NCI-H82 (cell line): ENCODE measurements at regions not wholly inside any gene's neighbourhood (a gene's known extent, or its start where the extent isn't known, plus 50 kb on each side); places are given as distances from the start of the nearest gene placed in this dataset.

ENCODE experiments used
- DNase-seq: peaks from one replicate; lab custom pipeline; 2025; lab: John Stamatoyannopoulos, UW

DNA sequence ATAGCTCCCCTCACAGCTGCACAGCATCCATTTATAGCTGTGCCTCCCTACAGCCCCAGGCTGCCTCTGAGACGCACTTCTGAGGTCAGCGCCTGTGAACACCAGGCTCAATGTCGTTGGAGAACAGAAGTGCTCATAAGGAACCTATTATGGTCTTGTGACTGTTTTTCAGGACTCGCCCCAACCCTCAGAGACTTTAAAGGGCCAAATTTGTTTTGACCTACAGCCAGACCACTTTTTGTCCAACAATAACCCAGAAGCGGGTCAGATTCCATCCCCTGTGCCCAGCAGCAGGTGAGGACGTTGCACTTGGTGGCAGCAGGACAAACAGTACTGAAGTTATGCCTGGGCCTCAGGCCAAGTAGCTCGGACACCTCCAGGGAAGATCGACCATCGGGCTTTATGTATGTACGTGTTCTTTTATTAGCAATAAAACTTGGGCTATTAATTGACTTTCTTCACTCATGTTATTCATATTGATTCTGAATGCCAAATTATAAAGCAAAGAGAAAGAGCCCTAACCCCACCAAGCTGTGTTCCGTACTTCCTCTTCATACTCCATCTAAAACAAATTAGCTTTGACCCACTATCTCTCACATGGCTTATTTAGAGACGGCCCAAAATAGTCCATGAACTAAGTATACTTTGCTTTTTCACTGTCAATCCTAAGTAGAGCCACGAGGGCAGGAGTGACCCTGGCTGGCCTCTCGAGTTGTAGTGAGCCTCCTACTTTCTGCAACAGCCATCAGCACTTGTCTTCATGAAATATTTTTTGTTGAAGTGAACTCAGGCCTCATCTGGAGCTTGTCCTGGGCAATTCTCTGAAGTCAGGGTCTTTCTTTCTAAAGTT, 92.3 kb upstream of the PAX6 start:
- no peak for DNase-seq

DNA sequence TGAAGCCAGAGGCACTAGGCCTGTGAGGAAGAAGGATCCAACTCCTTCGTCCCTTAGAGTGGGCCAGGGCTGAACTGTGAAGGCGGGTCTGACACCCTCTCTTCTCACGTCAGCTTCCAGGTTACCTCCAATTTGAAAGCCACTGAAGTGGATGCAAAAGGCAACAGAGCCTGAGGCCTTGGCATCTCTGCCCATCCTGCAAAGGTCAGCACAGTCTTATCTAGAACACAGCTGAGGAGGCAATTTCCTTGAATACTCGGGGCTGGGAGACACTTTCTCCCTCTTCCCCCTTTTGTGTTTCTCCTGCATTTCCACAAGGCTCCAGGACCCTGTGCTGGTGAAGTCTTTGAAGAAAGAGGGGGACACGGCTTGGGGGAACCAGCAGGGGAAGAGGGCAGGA, 91.6 kb upstream of the PAX6 start:
- no peak for DNase-seq

DNA sequence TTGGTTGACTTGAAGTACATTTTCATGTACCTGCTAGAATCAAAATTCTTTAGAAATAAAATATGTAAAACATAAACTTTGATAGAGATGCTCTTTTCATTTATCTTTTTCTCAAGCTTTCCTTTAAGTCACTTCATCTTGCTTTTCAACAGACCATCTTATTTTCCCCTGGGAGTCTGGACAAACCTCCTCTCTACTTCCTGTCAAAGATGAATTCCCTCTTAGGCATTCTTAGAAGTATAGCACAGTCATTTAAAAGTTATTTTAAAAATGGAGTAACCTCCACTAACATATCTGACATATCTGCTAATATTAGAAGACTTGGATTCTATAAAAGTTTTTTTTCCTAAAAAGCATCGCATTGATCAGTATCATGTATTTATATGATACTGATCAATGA, 84.8 kb upstream of the PAX6 start:
- no peak for DNase-seq

DNA sequence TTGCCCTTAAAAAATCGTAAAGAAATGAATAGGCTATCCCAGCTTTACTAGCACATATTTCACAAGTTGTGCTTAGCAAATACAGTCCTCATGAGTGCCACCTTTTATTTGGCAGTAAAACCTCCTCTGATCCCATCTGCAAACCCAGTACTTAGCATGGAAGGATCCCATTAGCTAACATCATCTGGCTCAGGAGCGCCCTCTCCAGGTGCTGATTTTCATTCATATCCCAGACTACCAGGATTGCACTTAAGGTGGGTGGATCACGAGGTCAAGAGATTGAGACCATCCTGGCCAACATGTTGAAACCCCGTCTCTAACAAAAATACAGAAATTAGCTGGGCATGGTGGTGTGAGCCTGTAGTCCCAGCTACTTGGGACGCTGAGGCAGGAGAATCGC, 76.1 kb upstream of the PAX6 start:
- peak; percentile 37 for DNase-seq

DNA sequence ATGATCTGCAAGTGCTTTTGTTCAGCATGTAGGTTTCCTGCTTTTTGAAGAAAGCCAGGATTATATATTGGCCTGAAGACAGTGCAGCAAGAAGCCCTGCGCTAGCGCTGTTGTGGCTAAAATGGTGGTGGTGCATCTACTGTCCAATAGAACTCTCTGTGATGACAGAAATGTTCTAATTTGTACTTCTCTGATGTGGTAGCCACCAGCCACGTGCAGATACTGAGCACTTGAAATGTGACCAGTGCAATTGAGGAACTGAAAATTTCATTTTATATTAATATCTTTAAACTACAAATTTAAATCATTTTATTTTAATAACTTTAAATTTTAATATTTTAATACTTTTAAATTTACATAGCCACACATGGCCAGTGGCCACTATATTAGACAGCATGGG, 73.0 kb upstream of the PAX6 start:
- DNase-seq, result no peak

DNA sequence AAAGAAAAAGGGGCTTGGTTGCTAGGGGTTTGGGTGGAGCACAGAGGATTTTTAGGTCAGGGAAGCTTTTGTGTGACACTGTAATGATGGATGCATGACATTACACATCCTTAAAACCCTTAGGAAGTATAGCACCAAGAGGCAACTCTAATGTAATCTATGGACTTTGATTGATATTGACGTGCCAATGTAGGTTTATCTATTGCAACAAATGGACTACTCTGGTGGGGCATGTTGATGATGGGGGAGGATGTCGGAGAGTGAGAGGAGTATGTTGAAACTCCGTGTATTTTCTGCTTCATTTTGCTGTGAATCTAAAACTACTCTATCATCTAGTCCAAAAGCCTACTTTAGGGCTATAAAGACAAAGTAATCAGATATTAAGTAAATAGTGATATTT, 72.3 kb upstream of the PAX6 start:
- no peak for DNase-seq

DNA sequence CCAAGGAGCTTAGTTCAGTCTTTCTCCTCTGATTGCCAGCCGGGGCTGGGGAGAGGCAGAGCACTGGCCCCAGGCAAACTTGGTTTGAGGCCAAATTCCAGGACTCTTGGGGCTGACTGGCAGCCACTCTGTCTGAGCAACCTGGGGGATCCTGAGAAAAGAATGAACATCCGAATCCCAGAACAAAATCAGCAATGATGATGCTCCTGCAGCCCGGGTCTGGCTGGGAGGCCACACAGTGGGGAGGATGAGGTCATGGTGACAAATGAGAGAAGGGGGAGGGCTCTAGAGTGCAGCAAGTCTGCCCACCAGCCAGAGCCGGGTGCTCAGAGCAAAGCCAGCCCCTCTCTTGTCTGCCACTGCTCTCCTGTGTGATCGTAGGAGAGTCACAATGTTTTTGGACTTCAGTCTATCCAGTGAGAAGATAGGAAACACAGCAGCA, 71.8 kb upstream of the PAX6 start:
- no peak for DNase-seq

DNA sequence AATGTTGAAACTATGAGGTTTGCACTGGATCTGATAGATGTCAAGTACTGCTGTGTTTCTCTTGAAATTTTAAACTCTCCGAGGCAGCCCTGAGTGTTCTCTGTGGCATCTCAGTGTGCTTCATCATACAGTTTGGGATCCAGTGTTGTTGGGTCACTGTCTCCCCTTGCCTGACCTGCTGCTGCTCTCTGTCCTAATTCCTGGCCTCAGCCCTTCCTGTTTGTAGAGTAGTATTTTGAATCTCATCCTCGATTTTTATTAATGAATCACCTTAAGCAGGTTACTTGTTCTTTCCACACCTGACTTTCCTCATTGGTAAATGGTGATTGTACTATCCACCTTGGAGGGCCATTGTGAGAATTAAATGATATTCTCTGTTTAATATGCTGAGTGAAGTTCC, 70.7 kb upstream of the PAX6 start:
- DNase-seq, result no peak

DNA sequence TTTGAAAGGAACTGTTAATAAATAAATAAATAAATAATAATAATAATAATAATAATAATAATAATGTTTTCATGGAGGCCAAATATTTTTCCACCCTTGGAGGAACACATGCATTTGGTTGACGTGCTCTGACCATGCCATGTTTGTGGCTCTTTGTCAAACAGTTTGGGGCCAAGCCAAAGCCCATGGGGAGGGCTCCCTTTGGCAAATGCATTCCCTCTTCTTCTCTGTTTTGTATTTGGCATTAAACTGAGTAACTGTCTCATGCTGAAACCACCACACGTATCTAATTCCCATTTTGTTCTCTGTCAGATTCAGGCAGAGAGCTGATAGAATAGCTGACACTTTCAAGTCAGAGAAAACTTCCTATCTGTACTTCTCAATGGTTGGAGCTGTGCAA, 68.6 kb upstream of the PAX6 start:
- no peak for DNase-seq

DNA sequence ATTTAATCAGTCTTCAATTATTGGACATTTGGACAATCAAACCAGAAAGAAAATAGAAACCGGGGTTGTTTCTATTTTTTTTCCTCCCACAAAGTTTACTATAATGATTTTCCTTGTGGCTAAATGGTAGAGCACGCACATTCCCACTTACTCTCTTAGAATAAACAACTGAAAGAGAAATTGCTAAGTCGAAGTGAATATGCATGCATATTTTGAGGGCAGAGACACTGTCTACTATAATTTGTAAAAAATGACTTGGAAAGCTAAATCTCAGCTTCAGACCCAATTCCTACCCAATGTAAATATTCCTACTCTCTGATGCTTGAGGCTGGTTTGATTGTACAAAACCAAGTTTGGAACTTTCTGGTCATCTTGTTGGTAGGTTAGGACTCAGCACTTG, 66.7 kb upstream of the PAX6 start:
- no peak for DNase-seq

DNA sequence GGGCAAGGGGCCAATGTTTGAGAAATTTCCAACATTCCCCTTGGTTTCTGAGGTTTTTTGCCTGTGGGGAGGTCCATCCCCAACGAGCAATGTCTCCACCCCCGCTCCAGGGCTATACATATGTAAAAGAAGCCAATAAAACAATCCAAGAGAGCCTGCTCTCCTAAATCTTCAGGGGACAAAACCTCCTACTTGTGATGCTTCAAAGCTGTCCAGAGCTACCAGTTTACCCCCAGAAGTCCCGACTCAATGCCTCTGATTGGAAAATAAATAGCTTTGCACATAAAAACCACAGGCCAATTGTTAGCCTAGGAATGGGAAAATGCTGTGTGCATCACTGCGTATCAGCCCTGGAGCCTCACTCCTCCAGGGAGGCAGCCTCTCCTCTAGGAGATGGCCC, 66.0 kb upstream of the PAX6 start:
- no peak for DNase-seq

DNA sequence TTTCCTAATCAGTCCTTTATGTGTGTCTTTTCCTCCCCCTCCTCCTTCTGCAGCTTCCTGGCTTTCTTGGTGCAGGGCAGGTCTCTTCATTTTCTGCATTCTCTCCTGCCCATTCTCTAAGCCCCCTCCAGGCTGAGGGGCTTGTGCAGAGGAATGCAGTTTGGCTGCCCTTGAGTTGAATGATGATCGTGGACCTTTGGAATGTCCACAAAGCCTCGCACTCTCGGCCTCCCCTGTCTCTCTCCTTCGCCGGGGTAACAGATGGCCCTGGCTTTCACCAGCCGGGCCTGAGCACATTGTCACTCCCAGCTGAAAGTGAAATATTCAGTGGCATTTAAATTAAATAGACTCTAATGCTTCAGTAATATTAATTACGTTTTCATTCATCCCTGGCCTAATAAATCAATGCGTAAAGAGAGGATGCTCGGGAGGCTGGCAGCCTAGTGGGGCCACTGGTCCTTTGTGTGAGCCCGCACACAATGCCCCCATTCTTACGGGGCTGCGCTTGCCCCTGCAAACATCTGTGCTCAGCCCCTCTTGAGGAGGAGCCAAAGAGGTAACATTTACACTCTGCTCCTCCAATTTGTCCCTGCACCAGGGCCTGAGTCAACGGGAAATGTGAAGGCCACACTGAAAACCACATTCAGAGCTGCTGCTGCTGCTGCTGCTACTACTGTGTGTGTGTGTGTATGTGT, 64.9 kb upstream of the PAX6 start:
- peak; percentile 16 for DNase-seq

DNA sequence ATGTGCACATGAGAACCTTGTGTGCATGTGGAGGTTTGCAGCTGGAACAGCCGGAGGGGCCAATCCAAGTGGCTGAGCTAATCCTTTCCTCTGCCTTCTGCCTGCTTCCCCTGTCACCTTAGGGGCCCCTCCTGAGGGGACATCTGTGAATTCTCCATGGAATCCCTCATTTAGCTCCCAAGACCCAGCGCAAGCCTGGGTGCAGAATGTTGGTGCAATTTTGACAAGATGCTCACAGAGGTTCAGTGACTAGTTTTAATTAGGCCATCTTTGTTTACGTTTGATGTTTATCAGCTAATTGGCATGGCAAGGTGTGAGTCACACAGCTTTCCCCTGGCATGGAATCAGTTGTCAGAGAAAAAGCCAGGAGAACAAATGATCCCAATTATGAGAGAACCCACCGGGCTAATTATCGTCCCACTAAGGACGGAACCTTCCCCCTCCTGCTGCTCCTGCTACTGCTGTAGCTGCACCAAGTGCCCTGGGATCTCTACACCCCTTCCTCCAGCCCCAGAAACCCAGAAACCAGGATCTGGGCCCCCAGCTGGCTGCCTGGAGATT, 63.6 kb upstream of the PAX6 start:
- DNase-seq, result peak; percentile 90

DNA sequence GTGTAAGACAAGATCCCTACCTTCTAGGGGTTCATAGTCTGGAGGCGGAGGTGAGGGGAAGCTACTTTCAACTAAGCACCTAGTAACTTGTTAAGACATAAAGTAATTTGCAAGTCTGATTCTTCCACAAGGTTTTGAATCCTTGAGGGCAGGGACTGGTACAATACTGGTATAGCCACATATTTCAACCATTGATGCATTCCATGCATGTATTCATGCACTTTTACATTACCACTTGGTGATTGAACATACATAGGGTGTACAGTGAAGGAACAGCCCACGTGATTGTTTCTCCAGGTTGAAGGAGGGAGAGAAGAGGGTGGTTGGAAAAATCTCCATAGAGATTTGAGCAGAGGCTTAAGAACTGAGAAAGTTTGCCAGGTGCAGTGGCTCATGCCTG, 62.0 kb upstream of the PAX6 start:
- no peak for DNase-seq

DNA sequence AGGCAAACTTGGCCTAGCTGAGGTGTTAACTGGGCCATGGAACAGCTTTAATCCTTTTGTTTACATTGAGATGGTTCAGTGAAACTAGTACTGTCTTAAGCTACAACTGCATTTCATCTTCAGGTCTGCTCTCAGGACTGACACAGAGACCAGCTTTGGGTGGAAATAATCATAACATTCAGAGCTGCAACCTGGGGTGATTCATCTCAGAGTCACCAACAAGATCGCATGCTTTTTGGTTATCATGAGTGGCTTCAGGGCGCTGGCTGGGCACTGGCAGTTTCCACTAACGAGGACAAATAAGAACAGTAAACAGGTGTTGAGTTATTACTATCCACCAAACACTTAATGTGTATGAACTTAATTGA, 60.9 kb upstream of the PAX6 start:
- DNase-seq, result peak; percentile 17

DNA sequence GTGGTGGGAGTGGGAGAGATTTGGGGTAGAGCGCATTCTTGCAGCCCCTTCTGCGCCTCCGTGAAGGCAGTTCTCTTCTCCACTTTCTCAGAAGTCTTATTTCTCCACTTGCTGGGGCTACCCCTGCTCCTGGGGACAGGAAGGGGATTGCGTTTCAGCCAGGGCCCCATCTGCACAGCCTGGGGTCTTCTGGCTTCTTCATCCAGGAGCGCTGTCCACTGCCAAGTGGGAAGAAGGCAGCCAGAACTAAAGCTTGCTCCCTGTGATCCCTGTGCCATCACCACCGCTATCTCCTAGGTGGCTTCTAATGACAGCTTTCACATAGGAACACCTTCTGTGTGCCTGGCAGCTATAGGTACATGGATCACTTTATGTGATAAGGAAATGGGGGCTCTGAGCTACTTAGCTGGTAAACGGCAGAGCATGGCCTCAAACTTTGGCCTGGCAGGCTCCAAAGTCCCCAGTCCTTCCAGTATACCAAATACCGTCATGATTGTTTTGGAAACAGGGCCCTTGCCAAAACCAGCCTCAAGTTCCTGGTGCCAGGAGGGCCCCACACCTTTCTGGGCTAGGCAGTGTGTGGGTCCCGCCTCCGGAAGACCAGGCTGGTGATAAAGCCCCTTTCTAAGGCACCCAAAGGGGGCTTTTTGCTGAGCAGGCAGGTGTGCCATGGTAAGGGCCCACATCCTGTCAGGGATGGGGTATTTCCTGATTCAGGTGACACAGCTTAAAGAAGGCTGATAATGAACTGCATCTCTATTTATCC, 60.4 kb upstream of the PAX6 start:
- DNase-seq, result no peak

DNA sequence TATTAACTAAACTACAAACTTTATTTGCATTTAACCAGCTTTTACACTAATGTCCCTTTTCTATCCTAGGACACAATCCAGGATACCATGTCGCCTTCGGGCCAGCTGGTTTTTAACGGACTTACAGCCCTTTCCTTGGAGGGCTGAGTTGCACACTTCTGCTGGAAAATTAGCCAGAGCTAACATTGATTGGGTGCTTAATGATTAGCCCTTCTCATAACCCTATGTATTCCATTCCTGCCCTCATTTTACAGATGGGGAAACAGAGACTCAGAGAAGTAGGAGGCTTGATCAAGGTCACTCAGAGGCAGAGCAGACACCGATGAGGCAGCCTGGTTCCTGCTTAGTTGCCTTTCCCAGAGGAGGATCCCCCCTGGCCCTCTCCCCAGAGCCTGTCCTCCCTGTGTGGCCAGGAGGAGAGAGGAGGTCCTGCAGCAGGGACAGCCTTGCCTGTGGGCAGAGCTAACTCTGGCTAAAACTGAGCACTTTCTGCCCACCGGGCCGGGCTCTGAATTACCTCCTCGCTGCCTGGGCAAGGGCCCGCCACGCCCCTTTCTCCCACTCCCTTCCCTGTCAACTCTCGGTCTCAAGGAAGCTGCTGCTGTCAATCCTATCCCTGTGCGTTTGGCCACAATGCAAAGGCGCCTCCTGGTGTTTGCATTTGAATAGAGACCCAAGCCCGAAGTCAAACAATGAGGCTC, 59.6 kb upstream of the PAX6 start:
- peak; percentile 89 for DNase-seq

DNA sequence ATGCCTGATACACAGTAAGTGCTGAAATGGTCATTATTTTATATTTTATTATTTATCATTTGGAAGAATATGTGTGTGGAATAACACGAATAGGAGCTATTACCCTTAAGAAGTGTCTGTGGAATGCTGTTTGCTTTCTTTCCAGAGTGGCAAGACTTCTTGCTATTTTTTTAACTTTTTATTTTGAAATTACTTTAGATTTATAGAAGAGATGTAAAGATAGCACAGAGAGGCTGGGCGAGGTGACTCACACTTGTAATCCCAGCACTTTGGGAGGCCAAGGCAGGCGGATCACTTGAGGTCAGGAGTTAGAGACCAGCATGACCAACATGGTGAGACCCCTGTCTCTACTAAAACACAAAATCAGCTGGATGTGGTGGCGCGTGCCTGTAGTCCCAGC, 58.9 kb upstream of the PAX6 start:
- no peak for DNase-seq

DNA sequence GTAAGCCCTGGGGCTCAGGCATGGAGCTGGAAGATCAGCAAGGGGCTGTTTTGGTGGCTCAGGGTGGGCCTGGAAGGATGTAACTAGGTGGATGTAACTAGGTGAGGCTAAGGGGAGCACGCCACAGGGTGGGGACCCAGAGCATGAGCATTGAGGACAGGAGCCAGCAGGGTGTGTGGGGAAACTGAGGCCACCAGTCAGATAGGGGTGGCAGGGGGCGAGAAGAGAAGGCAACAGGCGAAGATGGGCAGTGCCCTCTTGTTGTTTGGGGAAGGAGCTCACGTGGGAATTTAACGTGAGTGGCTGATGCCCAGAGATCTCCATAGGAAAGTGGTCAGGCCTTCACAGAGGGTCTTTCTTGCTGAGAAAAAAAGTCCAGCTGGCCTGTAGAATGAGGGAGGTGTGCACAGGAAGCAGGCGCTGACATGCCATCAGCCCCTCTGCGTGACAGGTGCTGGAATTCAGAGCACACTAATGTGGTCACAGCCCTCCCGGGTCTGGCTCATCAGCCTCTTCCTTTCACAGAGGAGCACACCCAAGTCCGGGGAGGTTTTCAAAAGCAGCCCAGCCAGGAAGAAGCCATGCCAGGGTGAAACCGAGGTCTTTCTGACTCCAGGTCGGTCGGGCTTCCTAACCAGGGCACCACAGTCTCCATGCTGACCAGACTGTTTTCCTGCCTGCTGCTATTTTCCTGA, 54.6 kb upstream of the PAX6 start:
- no peak for DNase-seq

DNA sequence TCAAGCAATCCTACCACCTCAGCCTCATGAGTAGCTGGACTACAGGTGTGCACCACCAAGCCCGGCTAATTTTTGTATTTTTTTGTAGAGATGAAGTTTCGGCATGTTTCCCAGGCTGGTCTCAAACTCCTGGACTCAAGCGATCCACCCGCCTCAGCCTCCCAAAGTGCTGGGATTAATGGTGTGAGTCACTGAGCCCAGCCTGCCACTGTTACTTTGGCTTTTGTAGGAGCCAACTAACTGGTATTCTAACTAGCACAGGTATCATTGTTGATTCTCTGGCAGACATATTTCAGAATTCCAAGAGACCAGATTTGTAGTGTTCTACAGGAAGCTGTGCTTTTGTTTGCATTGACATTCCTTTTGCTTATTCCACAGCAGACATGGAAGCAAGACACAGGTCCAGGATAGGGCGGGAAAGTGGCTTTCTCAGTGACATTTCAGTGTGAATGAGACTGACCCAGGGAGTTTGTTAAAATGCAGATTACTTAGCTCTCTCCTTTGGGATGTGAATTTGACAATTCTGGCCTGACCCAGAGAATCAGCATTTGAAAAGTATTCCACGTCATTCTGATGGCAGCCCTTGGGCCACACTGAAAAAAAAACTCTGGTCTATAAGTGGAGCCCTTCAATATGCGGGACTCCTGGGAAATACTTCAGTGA, 52.2 kb upstream of the PAX6 start:
- no peak for DNase-seq

DNA sequence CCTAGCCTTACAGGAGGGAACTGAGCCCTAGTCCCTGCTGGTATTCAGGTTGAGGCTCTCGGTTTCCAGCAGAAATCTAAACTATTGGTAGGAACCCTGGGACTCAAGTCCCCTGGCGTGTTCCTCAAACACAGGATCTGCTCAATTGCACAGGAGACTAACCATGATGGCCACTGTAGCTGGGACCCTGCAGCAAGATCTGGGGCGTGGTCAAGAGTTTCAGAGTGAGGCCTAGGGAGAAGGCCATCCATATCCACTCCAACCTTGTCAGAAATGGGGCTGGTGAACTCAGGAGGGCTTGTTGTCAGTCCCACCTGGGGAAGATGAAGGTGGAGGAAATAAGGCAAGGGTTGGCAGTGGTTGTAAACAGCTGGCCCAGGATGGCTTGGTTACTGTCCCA, 49.9 kb upstream of the PAX6 start:
- no peak for DNase-seq
